ENCODE measurements at regions not wholly inside any gene's neighbourhood (a gene's known extent, or its start where the extent isn't known, plus 50 kb on each side); places are given as distances from the start of the nearest gene placed in this dataset.

DNA sequence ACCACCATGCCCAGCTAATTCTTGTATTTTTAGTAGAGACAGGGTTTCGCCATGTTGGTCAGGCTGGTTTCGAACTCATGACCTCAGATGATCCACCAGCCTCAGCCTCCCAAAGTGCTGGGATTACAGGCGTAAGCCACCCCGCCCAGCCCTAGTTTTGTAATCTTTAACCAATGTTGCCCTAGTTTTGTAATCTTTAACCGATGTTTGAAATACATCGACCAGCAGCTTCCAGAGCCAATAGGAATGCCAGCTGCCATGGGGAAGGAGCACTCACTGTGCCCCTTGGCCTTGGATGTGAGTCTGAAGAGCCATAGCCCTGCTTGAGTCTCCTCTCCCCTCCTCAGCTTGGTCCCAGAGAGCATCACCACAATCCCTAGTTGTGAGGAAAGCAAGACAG is 209.3 kb upstream of the RGS6 start:
- no peak for DNase-seq

DNA sequence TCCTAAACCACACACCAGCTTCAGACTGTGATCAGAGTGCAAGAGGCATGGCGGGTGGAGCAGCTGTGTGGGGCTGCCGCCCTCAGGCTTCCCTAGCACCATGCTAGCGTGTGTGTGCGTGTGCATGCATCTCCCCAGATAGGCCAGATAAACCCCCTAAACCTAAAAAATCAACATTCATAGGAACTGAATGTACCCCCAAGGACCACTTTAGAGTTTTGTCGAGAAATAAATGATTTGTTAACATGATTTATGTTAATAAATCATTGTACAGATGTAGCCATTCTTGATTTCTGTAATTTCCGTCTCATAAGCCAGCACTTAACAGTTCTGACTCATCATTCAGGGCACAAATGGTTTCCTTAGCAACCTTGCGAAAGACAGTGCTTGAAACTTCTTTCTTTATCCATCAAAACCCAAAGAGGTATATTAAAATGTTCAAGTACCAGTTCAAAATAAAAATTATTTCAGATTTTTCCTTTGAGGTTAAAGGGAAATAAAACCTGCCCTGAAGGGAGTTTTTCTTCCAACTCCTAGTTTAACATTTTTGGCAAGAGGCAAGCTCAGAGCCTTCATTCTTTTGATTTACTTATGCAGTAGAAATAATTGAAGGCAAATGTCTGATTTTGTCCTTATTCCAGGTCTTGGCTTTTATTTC is 206.2 kb upstream of the RGS6 start:
- no peak for DNase-seq

DNA sequence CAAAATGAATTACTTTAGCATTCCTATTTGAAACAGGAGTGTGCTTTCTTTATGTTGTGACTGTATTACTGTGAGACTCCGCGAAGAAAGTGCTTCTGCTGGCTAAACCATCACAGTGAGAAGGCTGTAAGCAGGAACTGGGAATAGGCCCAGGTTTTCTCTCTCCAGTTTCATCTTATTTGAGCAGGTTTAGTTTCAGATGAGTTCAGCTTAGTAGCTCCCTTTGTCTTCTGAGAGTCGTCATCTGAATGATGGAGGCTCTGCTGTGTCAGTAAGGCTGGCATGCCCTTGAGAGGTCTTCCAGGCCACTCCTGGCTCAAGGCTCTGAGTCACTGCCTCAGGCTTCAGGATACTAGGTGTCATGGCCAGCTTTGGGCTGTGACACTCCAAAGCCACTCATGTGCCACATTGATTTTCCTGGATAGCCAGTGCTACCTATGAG is 205.6 kb upstream of the RGS6 start:
- DNase-seq = no peak

DNA sequence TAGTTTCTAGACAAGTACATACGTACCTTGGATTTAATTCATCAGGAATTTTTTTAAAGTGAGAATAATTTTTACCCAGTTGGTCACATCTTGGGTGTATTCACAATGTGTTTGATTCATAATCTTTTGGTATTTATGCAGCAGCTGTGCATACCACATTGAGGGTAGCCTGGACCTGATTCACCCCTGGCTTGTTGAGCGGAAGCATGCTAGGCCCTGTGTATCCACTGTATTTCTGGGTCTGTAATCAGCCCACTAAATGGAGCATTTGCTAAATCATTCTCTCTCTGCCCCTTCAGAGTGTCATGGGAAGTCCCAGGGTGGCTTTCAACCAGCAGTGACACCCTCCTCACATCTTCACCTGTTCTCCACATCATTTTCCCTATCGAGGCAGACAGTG is 203.8 kb upstream of the RGS6 start:
- DNase-seq = no peak

DNA sequence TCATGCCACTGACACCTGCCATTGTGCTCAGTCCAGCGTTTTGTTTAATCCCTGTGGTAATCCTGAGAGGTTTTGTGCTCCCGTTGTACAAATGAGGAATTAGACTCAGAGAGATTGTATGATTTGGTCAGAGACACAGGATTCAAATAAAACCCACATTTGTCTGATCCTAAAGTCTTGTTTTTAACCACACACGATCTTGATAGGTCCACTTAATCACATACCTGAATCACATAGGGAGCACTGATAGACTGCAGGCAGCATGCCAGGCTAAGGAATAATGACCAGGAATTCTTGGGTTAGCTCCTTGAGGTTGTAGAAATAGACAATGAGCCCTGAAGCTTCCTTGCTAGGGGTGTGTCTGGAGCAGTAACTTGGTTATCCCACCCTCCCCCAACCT is 202.6 kb upstream of the RGS6 start:
- no peak for DNase-seq

DNA sequence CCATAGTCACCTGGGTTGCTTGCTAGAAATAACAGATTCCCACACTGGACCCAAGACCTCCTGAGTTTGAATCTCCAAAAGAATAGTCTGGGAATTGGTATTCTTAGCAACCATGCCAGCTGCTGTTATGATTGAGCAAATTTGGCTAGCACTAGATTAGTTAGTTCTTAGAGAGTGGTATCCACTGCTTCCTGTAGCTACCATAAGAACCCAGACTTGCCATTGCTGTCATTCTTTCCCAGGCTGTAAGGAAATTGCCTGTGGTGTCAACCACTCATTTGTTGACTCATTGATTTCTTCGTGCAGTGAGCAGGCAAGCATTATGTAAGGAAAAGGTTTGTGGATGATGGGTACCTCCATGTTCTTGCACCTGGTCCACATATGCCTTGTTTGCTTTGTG is 201.8 kb upstream of the RGS6 start:
- no peak for DNase-seq

DNA sequence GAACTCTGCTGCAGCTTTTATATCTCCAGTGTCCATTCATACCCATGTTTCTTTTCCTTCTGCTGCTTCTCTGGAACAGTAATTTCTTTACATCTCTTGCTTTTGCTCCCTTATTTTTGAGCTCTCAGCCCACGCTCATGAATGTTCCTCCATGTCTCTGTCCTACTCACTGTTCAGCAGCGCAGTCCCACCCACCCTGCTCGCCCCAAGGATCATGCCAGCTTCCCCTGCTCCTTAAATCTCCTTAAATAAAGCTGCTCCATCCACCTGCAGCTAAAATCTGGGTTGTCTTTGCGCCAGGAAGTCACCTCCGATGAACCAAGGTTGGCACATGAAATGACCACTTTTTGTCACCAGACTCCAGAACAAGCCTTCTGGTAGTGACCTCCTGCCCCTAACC is 201.1 kb upstream of the RGS6 start:
- DNase-seq = no peak

DNA sequence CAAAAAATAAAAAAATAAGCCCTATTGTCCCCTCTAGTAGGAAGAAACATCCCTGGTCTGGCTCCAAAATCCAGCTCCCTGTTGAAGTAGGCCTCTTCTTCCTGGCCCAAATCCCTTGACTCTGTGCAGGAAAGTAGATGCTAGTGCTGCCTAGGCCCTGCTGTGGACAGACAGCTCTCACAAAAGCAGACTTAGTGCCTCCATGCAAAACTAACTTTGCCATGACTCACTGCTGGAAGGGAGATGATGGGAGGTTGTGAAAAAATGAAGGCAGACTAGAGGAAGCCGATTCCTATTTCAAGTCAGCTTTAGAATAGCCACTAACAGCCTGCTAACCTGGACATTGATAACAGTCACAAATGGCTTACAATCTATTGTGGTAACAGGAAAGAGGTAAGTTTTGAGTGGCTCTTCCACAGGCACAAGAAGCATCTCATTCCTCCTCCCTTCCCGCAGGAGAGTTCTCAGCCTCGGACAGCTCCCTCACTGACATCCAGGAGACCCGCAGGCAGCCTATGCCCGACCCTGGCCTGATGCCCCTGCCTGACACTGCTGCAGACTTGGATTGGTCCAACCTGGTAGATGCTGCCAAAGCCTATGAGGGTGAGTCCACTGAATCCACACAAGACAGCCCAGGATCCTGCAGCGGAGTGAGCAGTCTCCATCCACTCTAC is 198.9 kb upstream of the RGS6 start:
- no peak for DNase-seq

DNA sequence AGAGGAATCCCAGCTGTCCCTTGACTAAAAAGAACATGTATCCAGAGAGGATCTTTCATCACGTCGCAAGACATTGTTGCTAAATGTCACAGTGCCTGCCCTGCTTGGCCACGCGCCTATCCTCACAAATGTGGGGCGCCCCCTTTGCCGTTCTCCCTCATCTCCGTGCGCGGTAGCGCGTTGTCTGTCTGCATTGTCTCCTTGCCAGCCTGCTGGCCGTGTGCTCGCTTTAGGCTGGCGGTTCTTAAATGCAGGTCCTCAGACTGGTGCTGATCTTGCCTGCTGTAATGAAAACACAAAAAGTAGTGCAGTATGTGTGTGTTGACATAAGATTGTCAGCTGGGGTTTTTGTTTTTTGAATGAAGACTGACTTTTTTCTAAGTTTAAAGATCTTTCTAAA is 198.2 kb upstream of the RGS6 start:
- no peak for DNase-seq

DNA sequence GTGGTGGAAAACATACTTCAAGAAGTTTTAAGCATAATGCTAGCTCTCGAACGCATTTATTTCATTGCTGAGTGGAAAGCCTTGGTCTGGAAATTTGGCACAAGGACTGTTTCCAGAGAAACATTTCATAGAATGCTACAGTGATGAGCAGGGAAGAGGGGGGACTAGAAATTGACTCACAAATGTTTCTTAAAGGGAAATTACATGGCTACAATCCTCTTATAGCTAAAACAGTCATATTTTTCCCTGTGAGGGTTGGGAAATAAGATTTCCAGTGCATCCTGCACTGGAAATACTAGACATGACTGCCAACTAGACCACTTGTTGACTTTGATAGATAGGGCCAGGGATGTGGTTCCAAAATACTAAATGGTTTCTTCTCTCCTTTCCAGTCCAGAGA is 197.3 kb upstream of the RGS6 start:
- DNase-seq = no peak

DNA sequence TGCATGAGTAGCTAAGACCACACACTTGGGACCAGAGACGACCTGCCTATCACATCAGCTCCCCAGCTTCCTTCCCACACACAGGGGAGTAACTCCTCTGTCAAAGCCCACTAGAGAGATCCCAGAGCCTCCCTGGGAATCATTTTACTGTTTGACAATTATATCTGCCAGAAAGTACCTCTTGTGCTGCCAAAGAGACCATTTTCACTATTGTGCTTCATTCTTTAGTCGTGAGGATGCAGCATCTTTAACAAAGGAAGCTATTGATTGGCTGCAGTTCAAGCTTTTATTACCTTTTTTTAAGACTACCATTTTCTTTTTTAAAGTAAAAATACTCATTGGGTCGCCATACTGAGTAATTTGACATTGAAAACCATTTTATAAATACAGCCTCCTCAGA is 194.5 kb upstream of the RGS6 start:
- DNase-seq = no peak

DNA sequence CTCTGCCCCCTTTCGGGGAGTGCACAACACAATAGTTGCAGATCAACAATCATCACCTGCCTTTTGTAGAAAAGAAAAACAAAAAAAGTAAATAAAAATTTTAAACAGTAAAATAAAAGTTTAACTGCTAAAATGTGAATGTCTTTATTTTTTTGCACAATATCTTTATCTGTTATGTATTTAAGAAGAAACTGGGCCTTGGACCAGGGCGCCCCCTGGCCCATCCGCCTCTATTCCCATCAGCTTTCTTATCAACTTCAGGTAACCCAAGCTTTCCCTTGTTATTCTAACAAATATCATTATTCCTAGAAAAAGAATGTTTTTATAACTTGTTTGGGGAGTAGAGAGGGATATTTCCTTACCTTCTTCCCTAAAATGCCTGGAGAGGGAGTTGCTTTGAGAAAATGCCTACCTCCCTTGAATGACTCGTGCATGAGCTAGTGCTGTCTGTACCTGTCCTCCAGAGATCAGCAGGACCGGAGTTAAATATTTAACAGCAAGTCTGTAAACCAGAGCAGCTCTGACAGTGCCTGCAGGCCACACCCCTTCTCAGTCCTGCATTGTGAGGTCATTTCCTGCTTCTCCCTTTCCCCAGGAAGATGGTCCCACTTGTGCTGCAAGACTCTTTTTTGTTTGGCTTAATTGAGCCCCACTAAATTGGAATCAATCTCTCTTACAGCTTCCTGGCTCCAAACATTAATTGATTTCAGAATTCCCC is 192.8 kb upstream of the RGS6 start:
- no peak for DNase-seq

DNA sequence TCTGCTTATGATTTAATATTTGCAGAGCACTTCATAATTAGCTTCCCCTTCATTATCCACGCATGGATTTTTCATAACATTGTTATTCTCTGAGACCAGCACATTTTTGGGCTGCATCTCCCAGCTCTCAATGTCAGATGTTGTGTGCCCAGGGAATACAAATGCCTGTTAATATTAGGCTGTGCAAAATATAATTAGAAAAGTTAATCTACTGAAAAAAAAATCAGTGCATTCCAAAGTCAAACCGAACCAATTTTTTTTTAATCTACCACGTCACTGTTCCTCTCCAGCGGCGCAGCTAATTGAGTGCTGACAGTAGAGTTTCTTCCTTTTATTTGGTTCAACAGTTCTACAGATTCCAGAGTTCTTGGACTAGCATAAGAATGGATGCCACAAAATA is 191.0 kb upstream of the RGS6 start:
- DNase-seq = no peak

DNA sequence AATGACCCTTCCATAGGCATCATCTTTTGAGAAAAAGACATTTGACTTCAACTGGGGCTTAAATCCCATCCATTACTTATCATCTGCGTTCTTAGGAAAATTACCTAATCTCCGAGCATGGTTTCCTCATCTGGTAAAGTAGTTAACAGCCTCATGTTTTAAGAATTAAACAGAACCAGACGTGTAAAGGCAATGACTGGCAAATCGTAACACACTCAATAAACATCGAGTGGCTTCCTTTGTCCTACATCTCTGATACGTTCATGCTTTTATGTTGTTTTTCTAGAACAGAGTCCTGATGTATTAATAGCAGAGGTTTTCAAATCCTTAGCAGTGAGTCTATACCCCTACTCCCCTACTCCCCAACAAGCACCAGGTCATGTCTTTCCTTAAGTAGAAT is 189.7 kb upstream of the RGS6 start:
- no peak for DNase-seq

DNA sequence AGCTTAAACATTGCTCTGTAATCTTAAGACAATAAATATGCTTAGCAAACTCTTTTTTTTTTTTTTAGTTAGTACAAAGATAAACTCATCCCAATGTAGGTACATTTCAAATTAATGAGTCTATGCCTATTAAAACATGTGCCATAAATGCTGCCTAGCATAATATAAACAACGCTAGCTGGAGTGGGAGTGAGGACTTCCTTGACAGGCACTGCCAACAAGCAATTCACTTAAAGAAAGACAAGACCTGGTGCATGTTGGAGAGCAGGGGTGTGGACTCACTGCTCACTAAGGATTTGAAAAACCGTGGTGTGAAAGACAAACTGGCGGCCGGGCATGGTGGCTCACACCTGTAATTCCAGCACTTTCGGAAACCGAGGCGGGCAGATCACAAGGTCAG is 187.2 kb upstream of the RGS6 start:
- no peak for DNase-seq

DNA sequence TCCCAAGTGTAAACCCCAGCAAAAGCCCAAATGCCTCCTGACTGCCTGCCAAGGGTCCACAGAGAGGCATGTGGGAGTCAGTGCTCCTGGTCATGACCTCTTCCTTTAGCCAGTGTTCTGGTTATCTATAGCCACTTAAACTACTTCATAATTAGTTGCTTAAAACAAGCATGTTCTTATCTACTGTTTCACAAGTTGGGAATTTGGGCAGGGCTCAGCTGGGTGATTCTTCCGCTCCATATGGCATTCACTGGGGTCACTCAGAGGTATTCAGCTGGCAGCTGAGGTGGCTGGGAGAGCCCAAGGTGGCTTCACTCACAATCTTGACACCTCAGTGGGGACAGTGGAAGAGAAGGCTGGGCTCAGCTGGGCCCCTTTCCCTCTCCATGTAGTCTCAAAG is 184.0 kb upstream of the RGS6 start:
- no peak for DNase-seq

DNA sequence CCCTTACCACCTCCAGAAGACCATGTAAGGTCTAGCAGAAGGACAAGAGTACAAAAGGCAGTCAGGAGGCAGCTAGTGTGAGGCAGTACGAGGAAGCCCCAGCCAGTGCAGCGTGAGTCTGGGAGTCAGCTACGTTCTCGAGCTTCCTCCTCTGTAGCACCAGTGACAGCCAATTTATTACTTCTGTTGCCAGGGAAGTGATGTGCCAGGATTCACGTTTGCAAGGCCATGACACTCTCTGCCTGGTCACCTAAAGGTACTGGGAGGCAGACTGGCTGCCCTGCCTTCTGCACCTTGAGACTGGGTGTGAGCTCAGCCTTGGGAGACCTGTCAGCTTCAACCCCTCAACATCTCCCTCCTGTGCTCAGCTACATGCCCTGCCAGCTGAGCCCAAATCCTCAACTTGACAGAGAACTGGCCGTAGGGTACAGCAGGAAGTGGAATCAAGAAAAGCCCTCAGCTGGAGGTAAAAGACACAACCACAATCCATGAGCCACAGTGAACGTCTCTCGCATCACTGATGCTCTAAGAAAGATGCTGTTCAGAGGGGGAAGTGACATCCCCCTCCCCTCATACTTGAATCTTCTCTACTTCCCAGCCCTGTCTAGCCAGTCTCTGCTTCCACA is 182.5 kb upstream of the RGS6 start:
- no peak for DNase-seq

DNA sequence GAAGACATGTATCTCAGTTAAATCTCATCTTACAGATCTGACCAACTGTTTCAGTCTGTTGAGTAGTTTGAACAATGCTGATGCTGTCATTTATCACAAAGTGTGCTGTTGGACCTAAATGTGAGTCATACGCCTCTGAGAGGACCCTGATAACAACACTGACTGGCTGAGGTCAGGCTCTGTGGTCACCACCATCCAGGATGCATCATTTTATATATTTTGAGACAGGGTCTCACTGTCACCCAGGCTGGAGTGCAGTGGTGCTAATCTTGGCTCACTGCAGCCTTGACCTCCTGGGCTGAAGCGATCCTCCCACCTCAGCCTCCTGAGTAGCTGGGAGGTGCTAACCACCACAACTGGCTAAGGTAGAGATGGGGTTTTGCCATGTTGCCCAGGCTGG is 181.0 kb upstream of the RGS6 start:
- DNase-seq = no peak

DNA sequence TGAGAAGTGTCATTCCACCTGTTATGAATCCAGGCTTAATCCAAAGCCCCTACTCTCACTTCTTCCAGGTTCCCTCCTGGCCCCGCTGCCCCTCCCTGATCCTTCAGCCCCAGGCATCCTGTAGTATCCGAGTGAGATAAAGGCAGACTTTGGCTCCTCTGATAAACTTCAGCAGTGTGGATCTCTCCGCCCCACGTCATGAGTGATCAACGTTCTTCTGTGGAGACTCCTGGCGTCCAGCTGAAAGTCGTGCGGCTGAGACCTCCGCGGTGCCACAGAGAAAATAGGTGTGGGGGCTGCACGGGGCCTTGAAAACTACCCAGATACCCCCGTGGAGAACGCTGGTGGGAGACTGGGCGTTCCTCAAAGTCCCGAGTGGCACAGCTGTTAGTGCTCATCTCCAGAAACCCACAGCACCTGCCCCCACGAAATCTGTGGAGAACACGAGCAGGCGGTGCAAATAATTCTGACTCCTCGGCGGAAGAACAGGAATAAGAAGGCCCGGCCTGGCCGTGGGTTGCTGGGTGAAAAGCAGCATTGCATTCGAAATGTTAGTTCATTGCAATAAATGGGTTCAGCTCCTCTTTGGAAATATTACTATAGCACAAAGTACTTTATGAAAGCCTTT is 180.0 kb upstream of the RGS6 start:
- DNase-seq = no peak

DNA sequence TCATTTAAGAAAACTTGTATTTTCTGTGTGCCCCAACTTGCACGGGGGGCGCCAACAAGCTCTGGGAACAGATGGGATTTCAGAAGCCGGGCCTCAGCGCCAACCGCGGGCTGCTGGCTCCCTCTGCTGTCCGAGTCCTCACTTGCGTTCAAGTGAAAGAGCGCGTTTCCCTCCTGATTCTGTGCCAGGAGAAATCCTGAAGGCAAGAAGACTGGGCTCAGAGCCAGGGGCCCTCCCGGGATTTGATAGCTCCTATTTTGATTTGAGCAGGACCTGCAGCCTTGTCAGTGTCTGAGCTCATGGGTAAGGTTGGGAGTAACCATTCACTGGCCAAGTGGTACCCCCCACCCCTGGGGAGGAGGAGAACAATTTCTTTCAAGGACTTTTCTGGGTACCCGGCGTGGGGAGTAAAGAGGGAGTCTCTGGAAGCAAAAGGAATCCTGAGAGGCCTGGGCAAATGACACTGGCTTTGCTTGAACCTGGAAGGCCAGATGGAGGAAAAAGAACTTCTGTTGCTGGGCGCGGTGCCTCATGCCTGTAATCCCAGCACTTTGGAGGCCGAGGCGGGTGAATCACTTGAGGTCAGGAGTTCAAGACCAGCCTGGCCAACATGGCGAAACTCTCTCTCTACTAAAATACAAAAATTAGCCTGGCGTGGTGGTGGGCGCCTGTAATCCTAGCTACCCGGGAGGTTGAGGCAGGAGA is 179.0 kb upstream of the RGS6 start:
- DNase-seq = peak; percentile 93

DNA sequence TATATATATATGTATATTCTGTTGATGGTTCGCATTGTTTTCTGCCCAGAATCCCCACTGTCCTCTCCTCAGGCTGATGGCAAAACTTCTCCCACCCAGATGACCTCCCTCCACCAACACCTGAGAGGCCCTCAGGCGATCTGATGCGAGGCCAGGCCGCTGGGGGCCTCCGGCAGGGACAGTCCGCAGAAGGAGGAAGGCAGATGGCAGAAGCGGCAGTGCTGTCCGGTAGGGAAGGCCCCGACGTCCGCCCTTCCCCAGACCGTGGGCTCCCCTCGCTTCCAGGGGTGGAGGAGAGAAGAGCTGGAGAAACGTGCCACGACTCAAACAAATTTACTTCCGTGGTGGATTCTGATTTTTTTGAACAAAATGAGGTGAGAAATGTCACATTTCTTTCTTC is 178.3 kb upstream of the RGS6 start:
- peak; percentile 47 for DNase-seq

DNA sequence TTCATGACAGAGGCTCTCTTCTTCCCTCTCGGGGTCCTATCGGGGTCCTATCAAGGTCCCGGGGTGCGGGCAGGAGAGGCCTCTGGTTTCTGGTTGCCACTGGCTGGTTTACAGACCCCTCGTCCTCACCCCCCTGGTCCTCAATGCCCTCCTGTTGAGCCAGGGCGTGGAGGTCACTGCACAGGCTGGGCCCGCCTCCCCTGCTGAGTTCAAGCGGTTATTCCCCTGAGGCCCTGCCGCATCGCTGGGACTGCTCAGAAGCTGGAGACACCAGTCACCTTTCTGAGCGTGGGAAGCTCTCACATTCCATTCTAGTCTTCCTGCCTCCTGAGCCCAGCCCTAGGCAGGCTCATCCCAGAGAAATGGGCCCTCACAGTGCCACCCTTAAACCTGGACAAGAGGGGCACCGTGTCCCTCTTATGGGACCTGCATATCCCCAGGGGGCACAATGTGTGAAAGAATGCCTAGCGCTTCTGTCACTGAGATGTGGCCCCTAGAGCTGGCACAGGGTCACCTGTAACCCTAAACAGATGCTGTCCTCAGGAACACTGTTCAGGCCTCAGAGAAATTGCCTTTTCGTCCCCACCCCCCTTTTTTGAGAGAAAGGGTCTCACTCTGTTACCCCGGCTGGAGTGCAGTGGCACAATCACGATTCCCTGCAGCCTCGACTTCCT is 177.7 kb upstream of the RGS6 start:
- peak; percentile 54 for DNase-seq
